NCI-H1417 treated with DMSO at 0.1 percent for 48 hours (cell line): ENCODE measurements at regions not wholly inside any gene's neighbourhood (a gene's known extent, or its start where the extent isn't known, plus 50 kb on each side); places are given as distances from the start of the nearest gene placed in this dataset.
"Not testable (repeated sequence)": the region's sequence is repeated elsewhere in the genome, so short reads cannot be mapped to it uniquely, and the experiment has no call there.

Experiments used
- DNase-seq: peaks from one replicate; lab custom pipeline; 2025; lab: John Stamatoyannopoulos, UW

GRCh38 chr6:155591741-155592140 lies 136.1 kb upstream of the NOX3 start:
- no peak for DNase-seq

- no peak for DNase-seq
These were observed 133.6 kb upstream of the NOX3 start for GRCh38 chr6:155589190-155589589.

- DNase-seq, result no peak
These were observed 132.2 kb upstream of the NOX3 start for GRCh38 chr6:155587817-155588216.

GRCh38 chr6:155586090-155586489 lies 130.5 kb upstream of the NOX3 start:
- no peak for DNase-seq

GRCh38 chr6:155584006-155584405 lies 128.4 kb upstream of the NOX3 start:
- DNase-seq, result no peak

GRCh38 chr6:155582016-155582991 lies 126.7 kb upstream of the NOX3 start:
- DNase-seq, result no peak

GRCh38 chr6:155580904-155581303 lies 125.3 kb upstream of the NOX3 start:
- DNase-seq, result no peak

- DNase-seq, result no peak
These were observed 122.6 kb upstream of the NOX3 start for GRCh38 chr6:155578251-155578650.

GRCh38 chr6:155561966-155562364 lies 106.3 kb upstream of the NOX3 start:
- DNase-seq, result no peak

- DNase-seq, result no peak
These were observed 105.8 kb upstream of the NOX3 start for GRCh38 chr6:155561257-155561965.

GRCh38 chr6:155549928-155550327 lies 94.3 kb upstream of the NOX3 start:
- DNase-seq, result no peak

- no peak for DNase-seq
These were observed 93.6 kb upstream of the NOX3 start for GRCh38 chr6:155549028-155549798.

- no peak for DNase-seq
These were observed 92.9 kb upstream of the NOX3 start for GRCh38 chr6:155548576-155548975.

GRCh38 chr6:155544677-155545076 lies 89.0 kb upstream of the NOX3 start:
- no peak for DNase-seq

GRCh38 chr6:155543166-155543847 lies 87.7 kb upstream of the NOX3 start:
- DNase-seq, result no peak

- DNase-seq, result no peak
These were observed 86.4 kb upstream of the NOX3 start for GRCh38 chr6:155542036-155542435.

GRCh38 chr6:155538708-155539390 lies 83.2 kb upstream of the NOX3 start:
- DNase-seq, result no peak

GRCh38 chr6:155534678-155535077 lies 79.0 kb upstream of the NOX3 start:
- no peak for DNase-seq

- no peak for DNase-seq
These were observed 74.7 kb upstream of the NOX3 start for GRCh38 chr6:155530219-155530834.

GRCh38 chr6:155529814-155530213 lies 74.2 kb upstream of the NOX3 start:
- DNase-seq, result not testable (repeated sequence)

- DNase-seq, result no peak
These were observed 73.4 kb upstream of the NOX3 start for GRCh38 chr6:155528982-155529453.
